H9 (cell line): ENCODE measurements at regions not wholly inside any gene's neighbourhood (a gene's known extent, or its start where the extent isn't known, plus 50 kb on each side); places are given as distances from the start of the nearest gene placed in this dataset.

ENCODE experiments used
- DNase-seq: peaks from one replicate; pipeline ENCODE4 v3.0.0-alpha.2; 2017
- H2AFZ ChIP-seq: one replicate; pipeline ENCODE4 v1.6.1; 2013; ENCODE audit warnings: mild to moderate bottlenecking, low read length, control low read depth, moderate library complexity
- H2AK5ac ChIP-seq: 2 replicates; pipeline ENCODE4 v1.6.1; 2013; ENCODE audit warnings: low read length, control low read depth, mixed read lengths; ENCODE audit not compliant: insufficient read length
- H2BK120ac ChIP-seq: one replicate; pipeline ENCODE4 v1.6.1; 2013; ENCODE audit warnings: low read depth, mild to moderate bottlenecking, low read length, control low read depth, inconsistent platforms; ENCODE audit not compliant: poor library complexity, severe bottlenecking
- H2BK12ac ChIP-seq: 2 replicates; pipeline ENCODE4 v1.6.1; 2013; ENCODE audit warnings: low read length, control low read depth, mixed read lengths, low read depth; ENCODE audit not compliant: insufficient read length
- H2BK15ac ChIP-seq: 2 replicates; pipeline ENCODE4 v1.6.1; 2013; ENCODE audit warnings: low read depth, low read length, control low read depth
- H2BK20ac ChIP-seq: one replicate; pipeline ENCODE4 v1.6.1; 2013; ENCODE audit warnings: low read depth, mild to moderate bottlenecking, low read length, control low read depth, inconsistent platforms; ENCODE audit not compliant: poor library complexity, severe bottlenecking
- H2BK5ac ChIP-seq: 2 replicates; pipeline ENCODE4 v1.6.1; 2013; ENCODE audit warnings: low read length, control low read depth, mixed read lengths; ENCODE audit not compliant: insufficient read length
- H3K14ac ChIP-seq: 2 replicates; pipeline ENCODE4 v1.6.1; 2013; ENCODE audit warnings: low read length, control low read depth; ENCODE audit not compliant: insufficient read depth
- H3K18ac ChIP-seq: 2 replicates; pipeline ENCODE4 v1.6.1; 2013; ENCODE audit warnings: low read depth, mild to moderate bottlenecking, mixed read lengths, low read length, control low read depth; ENCODE audit not compliant: insufficient read length
- H3K23ac ChIP-seq: 2 replicates; pipeline ENCODE4 v1.6.1; 2013; ENCODE audit warnings: low read length, control low read depth, mixed read lengths, low read depth; ENCODE audit not compliant: insufficient read length
- H3K23me2 ChIP-seq: 2 replicates; pipeline ENCODE4 v1.6.1; 2013; ENCODE audit warnings: low read depth, mild to moderate bottlenecking, mixed read lengths, low read length, control low read depth; ENCODE audit not compliant: insufficient read length, poor library complexity, severe bottlenecking
- H3K27ac ChIP-seq: 2 replicates; pipeline ENCODE4 v1.5.1; 2013; ENCODE audit warnings: low read length, control low read depth, mixed read lengths, low read depth; ENCODE audit not compliant: insufficient read length
- H3K27me3 ChIP-seq: 2 replicates; pipeline ENCODE4 v1.6.1; 2013; ENCODE audit warnings: low read length, control low read depth, inconsistent platforms; ENCODE audit not compliant: insufficient read depth
- H3K4ac ChIP-seq: 2 replicates; pipeline ENCODE4 v1.6.1; 2013; ENCODE audit warnings: low read depth, mild to moderate bottlenecking, control low read depth, inconsistent platforms, low read length, moderate library complexity
- H3K4me1 ChIP-seq: 2 replicates; pipeline ENCODE4 v1.6.1; 2013; ENCODE audit warnings: low read length, control low read depth, inconsistent platforms; ENCODE audit not compliant: insufficient read depth
- H3K4me2 ChIP-seq: 2 replicates; pipeline ENCODE4 v1.6.1; 2013; ENCODE audit warnings: low read length, control low read depth, mixed read lengths; ENCODE audit not compliant: insufficient read length, insufficient read depth
- H3K56ac ChIP-seq: 2 replicates; pipeline ENCODE4 v1.6.1; 2013; ENCODE audit warnings: low read depth, mild to moderate bottlenecking, mixed read lengths, low read length, control low read depth; ENCODE audit not compliant: insufficient read length
- H3K79me1 ChIP-seq: 2 replicates; pipeline ENCODE4 v1.6.1; 2013; ENCODE audit warnings: low read depth, mild to moderate bottlenecking, moderate library complexity, low read length, control low read depth, inconsistent platforms; ENCODE audit not compliant: insufficient read depth, poor library complexity, severe bottlenecking
- H3K79me2 ChIP-seq: 2 replicates; pipeline ENCODE4 v1.6.1; 2013; ENCODE audit warnings: low read length, control low read depth, inconsistent platforms; ENCODE audit not compliant: insufficient read depth
- H3K9ac ChIP-seq: 2 replicates; pipeline ENCODE4 v1.6.1; 2013; ENCODE audit warnings: low read length, control low read depth, mixed read lengths; ENCODE audit not compliant: insufficient read length; ENCODE audit errors: extremely low read depth
- H3K9me3 ChIP-seq: one replicate; pipeline ENCODE4 v1.6.1; 2013; ENCODE audit warnings: low read depth, low read length, inconsistent platforms; ENCODE audit not compliant: control insufficient read depth
- H3T11ph ChIP-seq: one replicate; pipeline ENCODE4 v1.6.1; 2013; ENCODE audit warnings: mild to moderate bottlenecking, low read length, control low read depth, inconsistent platforms
- H4K20me1 ChIP-seq: one replicate; pipeline ENCODE4 v1.6.1; 2013; ENCODE audit not compliant: control insufficient read depth, insufficient read length, insufficient read depth
- H4K5ac ChIP-seq: 2 replicates; pipeline ENCODE4 v1.6.1; 2013; ENCODE audit warnings: low read depth, mild to moderate bottlenecking, mixed read lengths, low read length, control low read depth; ENCODE audit not compliant: insufficient read length
- H4K8ac ChIP-seq: replicated peaks from 2 replicates; pipeline ENCODE4 v1.6.1; 2013; ENCODE audit warnings: low read length, control low read depth, mixed read lengths, low read depth; ENCODE audit not compliant: insufficient read length
- H4K91ac ChIP-seq: 2 replicates; pipeline ENCODE4 v1.6.1; 2013; ENCODE audit warnings: low read depth, mild to moderate bottlenecking, moderate library complexity, mixed read lengths, low read length, control low read depth; ENCODE audit not compliant: insufficient read length
- H3K27ac Mint-ChIP-seq, 3 experiments: 2 replicates in 2 of 3; 3 replicates in 1 of 3; pipeline ENCODE4 v1.8.0; 2020 to 2021; ENCODE audit warnings: mixed read lengths in 3 of 3, mild to moderate bottlenecking in 1 of 3, moderate library complexity in 1 of 3
- H3K27me3 Mint-ChIP-seq: 2 replicates; pipeline ENCODE4 v1.8.0; 2021; ENCODE audit warnings: low read depth, mild to moderate bottlenecking, moderate library complexity, mixed read lengths
- H3K36me3 Mint-ChIP-seq, 3 experiments: 2 replicates in 2 of 3; 3 replicates in 1 of 3; pipeline ENCODE4 v1.8.0; 2020 to 2021; ENCODE audit warnings: low read depth in 3 of 3, mixed read lengths in 3 of 3; ENCODE audit not compliant: insufficient read depth in 1 of 3
- H3K4me1 Mint-ChIP-seq, 2 experiments: 2 replicates each; pipeline ENCODE4 v1.8.0; 2020; ENCODE audit warnings: mixed read lengths in 2 of 2
- H3K4me3 Mint-ChIP-seq, 2 experiments: 2 replicates in 1 of 2; 3 replicates in 1 of 2; pipeline ENCODE4 v1.8.0; 2020 to 2021; ENCODE audit warnings: mild to moderate bottlenecking in 2 of 2, mixed read lengths in 2 of 2, moderate library complexity in 1 of 2
- H3K9me3 Mint-ChIP-seq, 2 experiments: 2 replicates in 1 of 2; 3 replicates in 1 of 2; pipeline ENCODE4 v1.8.0; 2020; ENCODE audit warnings: mild to moderate bottlenecking in 2 of 2, mixed read lengths in 2 of 2, moderate library complexity in 1 of 2
- CTCF ChIP-seq: fragments of 200-600 bp; sonication (generic); conservative IDR thresholded peaks from 3 replicates; pipeline ENCODE4 v1.8.0; 2021; ENCODE audit warnings: antibody characterized with exemption, mild to moderate bottlenecking
- WGBS: extraction: QIAGEN DNeasy Blood & Tissue Kit; methylation state at CpG from one replicate; pipeline ENCODE4 v1.1.7; 2013; ENCODE audit warnings: missing lambda C conversion rate, low lambda C conversion rate, mixed read lengths; ENCODE audit not compliant: insufficient read length; ENCODE audit errors: extremely low coverage; 5-methylcytosine and 5-hydroxymethylcytosine counted together

GRCh38 chr20:47430862-47431588, 70.7 kb upstream of the NCOA3 start:
- WGBS = no CpG with 5 or more reads among the region's 5 CpGs
- no peaks in the 10 kb centered on the region for H3K27me3 ChIP-seq

More at GRCh38 chr20:47430862-47431588, 70.7 kb upstream of the NCOA3 start:
- Mint-ChIP-seq H3K36me3 (peaks cover 7 to 21% (median 13%) of the 10 kb centered on the region in 3 experiments), H3K4me3 (no peak overlapping the region), H3K27me3 (peaks cover 2% of the 10 kb centered on the region), H3K4me1 (peaks cover 3% of the 10 kb centered on the region in 2 experiments; a peak in 2 of 4 replicates), H3K27ac (no peak overlapping the region), H3K9me3 (peaks cover 20 to 24% of the 10 kb centered on the region in 2 experiments)
- Histone ChIP-seq H3K9ac (no peak overlapping the region), H4K8ac (no peak overlapping the region), H3K4me2 (no peak overlapping the region), H4K91ac (no peak overlapping the region), H3K4ac (no peak overlapping the region), H2BK15ac (no peak overlapping the region), H3K79me1 (no peaks in the 10 kb centered on the region), H2AK5ac (no peak overlapping the region), H3K4me1 (no peaks in the 10 kb centered on the region), H3K56ac (no peak overlapping the region), H3K23me2 (no peaks in the 10 kb centered on the region), H2BK20ac (no peak overlapping the region), H3K9me3 (no peaks in the 10 kb centered on the region), H3K14ac (no peak overlapping the region), H2BK120ac (no peak overlapping the region), H3K23ac (no peak overlapping the region), H3K27ac (no peak overlapping the region), H2AFZ (no peak overlapping the region), H2BK5ac (no peak overlapping the region), H3K18ac (no peak overlapping the region), H3K79me2 (no peaks in the 10 kb centered on the region), H3T11ph (no peak overlapping the region), H4K5ac (no peak overlapping the region), H4K20me1 (no peaks in the 10 kb centered on the region), H2BK12ac (no peak overlapping the region)
- DNase-seq = no peak
- no peak for TF ChIP-seq CTCF
